ENCODE measurements at regions not wholly inside any gene's neighbourhood (a gene's known extent, or its start where the extent isn't known, plus 50 kb on each side); places are given as distances from the start of the nearest gene placed in this dataset.

GRCh38 chr10:105549731-105550130 lies 908.6 kb downstream of the SORCS3 start:
- BruUV-seq (replicated peaks): no TSS peak
- no peak overlapping the region for H2AFZ ChIP-seq (ENCODE audit: low read depth, low read length)
- H3K9ac ChIP-seq (replicated peaks; ENCODE audit: extremely low read depth, insufficient read depth, low read length): no peak overlapping the region
- no peak overlapping the region for H3K27ac ChIP-seq (ENCODE audit: insufficient read depth, low read depth, low read length)
- dilution Hi-C loops (cut with MboI; ENCODE audit: extremely low pct_ligation_motif_present, low sequenced_read_pairs) (no loop called here), intact Hi-C loops (cut with micrococcal nuclease) (no loop called here)
- H3K9me1 ChIP-seq (replicated peaks; ENCODE audit: control insufficient read depth, extremely low read depth, insufficient read depth, low read length): no peaks in the 10 kb centered on the region
- no peaks in the 10 kb centered on the region for H3K36me3 ChIP-seq (ENCODE audit: control insufficient read depth in 2 of 2, extremely low read depth in 1 of 2, insufficient read depth in 2 of 2, low read length in 2 of 2)
- H3K4me2 ChIP-seq (ENCODE audit: insufficient read depth, low read length): no peak overlapping the region
- H3K27me3 ChIP-seq (ENCODE audit: control insufficient read depth in 2 of 2, insufficient read depth in 2 of 2, low read length in 2 of 2): no peaks in the 10 kb centered on the region
- no peaks in the 10 kb centered on the region for H3K4me1 ChIP-seq (ENCODE audit: control insufficient read depth, extremely low read depth, insufficient read depth, low read length)
- DNase-seq (ENCODE audit: low read depth, low spot score) (no peak), FAIRE-seq (no peak)
- peaks cover 2% of the 10 kb centered on the region for H3K9me3 ChIP-seq (replicated peaks; ENCODE audit: control insufficient read depth, insufficient read depth, low read length)
- ChIA-PET POLR2A (no interaction called here), CTCF (no interaction called here)
- TF ChIP-seq FOS (IDR thresholded peaks at IDR 0.05; ENCODE audit: borderline replicate concordance, insufficient read depth, low read length) (no peak), EZH2 (IDR thresholded peaks at IDR 0.05; ENCODE audit: borderline replicate concordance, low read depth, low read length, severe bottlenecking) (no peak)
- TF ChIP-seq, protein P1, sequence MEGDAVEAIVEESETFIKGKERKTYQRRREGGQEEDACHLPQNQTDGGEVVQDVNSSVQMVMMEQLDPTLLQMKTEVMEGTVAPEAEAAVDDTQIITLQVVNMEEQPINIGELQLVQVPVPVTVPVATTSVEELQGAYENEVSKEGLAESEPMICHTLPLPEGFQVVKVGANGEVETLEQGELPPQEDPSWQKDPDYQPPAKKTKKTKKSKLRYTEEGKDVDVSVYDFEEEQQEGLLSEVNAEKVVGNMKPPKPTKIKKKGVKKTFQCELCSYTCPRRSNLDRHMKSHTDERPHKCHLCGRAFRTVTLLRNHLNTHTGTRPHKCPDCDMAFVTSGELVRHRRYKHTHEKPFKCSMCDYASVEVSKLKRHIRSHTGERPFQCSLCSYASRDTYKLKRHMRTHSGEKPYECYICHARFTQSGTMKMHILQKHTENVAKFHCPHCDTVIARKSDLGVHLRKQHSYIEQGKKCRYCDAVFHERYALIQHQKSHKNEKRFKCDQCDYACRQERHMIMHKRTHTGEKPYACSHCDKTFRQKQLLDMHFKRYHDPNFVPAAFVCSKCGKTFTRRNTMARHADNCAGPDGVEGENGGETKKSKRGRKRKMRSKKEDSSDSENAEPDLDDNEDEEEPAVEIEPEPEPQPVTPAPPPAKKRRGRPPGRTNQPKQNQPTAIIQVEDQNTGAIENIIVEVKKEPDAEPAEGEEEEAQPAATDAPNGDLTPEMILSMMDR (IDR thresholded peaks at IDR 0.05; ENCODE audit: extremely low read depth in 1 of 2, insufficient read depth in 1 of 2, low read depth in 1 of 2, low read length in 2 of 2): no peak
- TF ChIP-seq, protein P2, sequence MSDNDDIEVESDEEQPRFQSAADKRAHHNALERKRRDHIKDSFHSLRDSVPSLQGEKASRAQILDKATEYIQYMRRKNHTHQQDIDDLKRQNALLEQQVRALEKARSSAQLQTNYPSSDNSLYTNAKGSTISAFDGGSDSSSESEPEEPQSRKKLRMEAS (IDR thresholded peaks at IDR 0.05; ENCODE audit: insufficient read depth, insufficient read length): no peak
- H3K79me2 ChIP-seq (ENCODE audit: control insufficient read depth, insufficient read depth, low read length): no peaks in the 10 kb centered on the region
- no peak overlapping the region for H3K4me3 ChIP-seq (replicated peaks in 1 of 3; ENCODE audit: insufficient read depth in 1 of 3, low read depth in 1 of 3, low read length in 3 of 3)
- no peaks in the 10 kb centered on the region for H4K20me1 ChIP-seq (replicated peaks; ENCODE audit: control insufficient read depth, extremely low read depth, insufficient read depth, low read length)

DNA sequence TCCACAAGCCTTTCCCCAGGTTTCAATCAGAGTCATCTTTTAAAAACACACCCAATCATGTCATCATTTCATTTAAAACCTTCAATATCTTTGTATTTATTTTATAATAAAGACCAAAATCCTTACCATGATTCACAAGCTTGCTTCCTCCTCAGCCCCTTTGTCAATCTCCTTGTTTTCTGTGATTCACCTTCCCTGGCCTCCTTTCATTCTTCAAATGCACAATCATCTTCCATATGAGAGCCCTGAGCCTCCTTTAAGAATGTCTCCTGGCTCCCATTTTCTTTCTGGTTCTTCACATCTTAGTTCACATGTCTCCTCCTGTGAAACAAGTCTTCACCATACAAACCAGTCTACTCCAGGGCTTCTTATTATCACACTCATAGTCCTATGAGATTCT lies 904.0 kb downstream of the SORCS3 start:
- Histone ChIP-seq H3K79me2 (ENCODE audit: control insufficient read depth, insufficient read depth, low read length) (no peaks in the 10 kb centered on the region), H3K27ac (ENCODE audit: insufficient read depth, low read depth, low read length) (no peak overlapping the region), H3K9me1 (replicated peaks; ENCODE audit: control insufficient read depth, extremely low read depth, insufficient read depth, low read length) (no peaks in the 10 kb centered on the region), H3K36me3 (ENCODE audit: control insufficient read depth in 2 of 2, extremely low read depth in 1 of 2, insufficient read depth in 2 of 2, low read length in 2 of 2) (no peaks in the 10 kb centered on the region), H3K4me1 (ENCODE audit: control insufficient read depth, extremely low read depth, insufficient read depth, low read length) (no peaks in the 10 kb centered on the region), H3K9ac (replicated peaks; ENCODE audit: extremely low read depth, insufficient read depth, low read length) (no peak overlapping the region), H3K27me3 (ENCODE audit: control insufficient read depth in 2 of 2, insufficient read depth in 2 of 2, low read length in 2 of 2) (no peaks in the 10 kb centered on the region), H3K4me3 (replicated peaks in 1 of 3; ENCODE audit: insufficient read depth in 1 of 3, low read depth in 1 of 3, low read length in 3 of 3) (no peak overlapping the region), H2AFZ (ENCODE audit: low read depth, low read length) (no peak overlapping the region), H3K9me3 (replicated peaks; ENCODE audit: control insufficient read depth, insufficient read depth, low read length) (peaks cover 4% of the 10 kb centered on the region), H4K20me1 (replicated peaks; ENCODE audit: control insufficient read depth, extremely low read depth, insufficient read depth, low read length) (no peaks in the 10 kb centered on the region), H3K4me2 (ENCODE audit: insufficient read depth, low read length) (no peak overlapping the region)
- FAIRE-seq: no peak
- POLR2A ChIA-PET: no interaction called here
- CTCF ChIA-PET: no interaction called here
- no peak for DNase-seq (ENCODE audit: low read depth, low spot score)
- intact Hi-C loops (cut with micrococcal nuclease): no loop called here
- dilution Hi-C loops (cut with MboI; ENCODE audit: extremely low pct_ligation_motif_present, low sequenced_read_pairs): no loop called here
- TF ChIP-seq FOS (IDR thresholded peaks at IDR 0.05; ENCODE audit: borderline replicate concordance, insufficient read depth, low read length) (no peak), MYC (IDR thresholded peaks at IDR 0.05; ENCODE audit: low read depth, low read length) (no peak), GATA2 (IDR thresholded peaks at IDR 0.05; ENCODE audit: insufficient read depth, insufficient read length, low read depth, low read length) (no peak), POLR2A (IDR thresholded peaks at IDR 0.05; ENCODE audit: low read depth, low read length) (no peak)
- BruUV-seq (replicated peaks): no TSS peak

Data from endothelial cell of umbilical vein (primary cell).